Spleen (tissue), 11 donors: ENCODE measurements at regions not wholly inside any gene's neighbourhood (a gene's known extent, or its start where the extent isn't known, plus 50 kb on each side); places are given as distances from the start of the nearest gene placed in this dataset.

Experiments
- DNase-seq: peaks from one replicate; pipeline ENCODE4 v3.0.0-alpha.2; 2020
- H3K27ac ChIP-seq, 8 donors: fragments of 200-600 bp; sonication (generic) in 7 of 8; 1 replicate in 4 of 8; 2 replicates in 4 of 8; pipeline versions ENCODE4 v1.5.0 to v1.8.0; 2016 to 2021; ENCODE audit warnings: inconsistent platforms in 4 of 8, mild to moderate bottlenecking in 4 of 8, moderate library complexity in 1 of 8
- H3K27me3 ChIP-seq, 7 donors: fragments of 200-600 bp; sonication (generic) in 6 of 7; replicated peaks in 1 of 7; 1 replicate in 4 of 7; 2 replicates in 3 of 7; pipeline versions ENCODE4 v1.5.0 to v1.8.0; 2016 to 2021; ENCODE audit warnings: inconsistent platforms in 3 of 7, mild to moderate bottlenecking in 1 of 7
- H3K36me3 ChIP-seq, 6 donors: fragments of 200-600 bp; sonication (generic) in 5 of 6; 1 replicate in 4 of 6; 2 replicates in 2 of 6; pipeline versions ENCODE4 v1.5.0 to v1.8.0; 2016 to 2021; ENCODE audit warnings: inconsistent platforms in 2 of 6
- H3K4me1 ChIP-seq, 6 donors: fragments of 200-600 bp; sonication (generic) in 5 of 6; 1 replicate in 3 of 6; 2 replicates in 3 of 6; pipeline versions ENCODE4 v1.5.0 to v1.8.0; 2016 to 2021; ENCODE audit warnings: inconsistent platforms in 3 of 6
- H3K4me3 ChIP-seq, 8 donors: fragments of 200-600 bp; sonication (generic) in 7 of 8; 1 replicate in 4 of 8; 2 replicates in 4 of 8; pipeline versions ENCODE4 v1.5.0 to v1.8.0; 2016 to 2021; ENCODE audit warnings: inconsistent platforms in 4 of 8, mild to moderate bottlenecking in 4 of 8, moderate library complexity in 2 of 8
- H3K9me3 ChIP-seq, 8 donors: fragments of 200-600 bp; sonication (generic) in 7 of 8; 1 replicate in 4 of 8; 2 replicates in 4 of 8; pipeline versions ENCODE4 v1.5.0 to v1.8.0; 2016 to 2021; ENCODE audit warnings: inconsistent platforms in 4 of 8
- CTCF ChIP-seq, 11 experiments: fragments of 200-600 bp in 7 of 11; fragments of 450-650 bp in 4 of 11; sonication (generic) in 4 of 11; IDR thresholded peaks in 8 of 11; conservative IDR thresholded peaks in 3 of 11; 1 replicate in 7 of 11; 2 replicates in 4 of 11; pipeline versions ENCODE4 v1.4.0 to v1.8.0; 2016 to 2021; ENCODE audit warnings: antibody characterized with exemption in 11 of 11, inconsistent platforms in 4 of 11, mild to moderate bottlenecking in 1 of 11
- POLR2A ChIP-seq, 3 donors: fragments of 450-650 bp; IDR thresholded peaks; one replicate each; pipeline ENCODE4 v1.5.1; 2017; ENCODE audit warnings: antibody characterized with exemption in 3 of 3, mild to moderate bottlenecking in 1 of 3
- POLR2AphosphoS5 ChIP-seq, 3 donors: sonication (generic); formaldehyde crosslinking; IDR thresholded peaks; one replicate each; pipeline ENCODE4 v1.5.1; 2017; ENCODE audit warnings: antibody characterized with exemption in 3 of 3
- WGBS, 5 donors: extraction: QIAGEN DNeasy Blood & Tissue Kit in 3 of 5; methylation state at CpG; one replicate each; pipeline versions ENCODE4 v1.1.5 to v1.1.7; 2013 to 2018; 5-methylcytosine and 5-hydroxymethylcytosine counted together
- intact Hi-C: fragments of 100-400 bp; cut with DNase I; formaldehyde crosslinking; loops from one replicate; pipeline ENCODE4 v1.15.0; 2023; ENCODE audit warnings: low total_unique reads
- donor health status: healthy with polysubstance abuse.
- donor health status: DM: no; HTN: no; CAD: no; lungs with moderate emphysema.
- donor health status: DM: no; HTN: no; CAD: no.
- donor health status: Bipolar disorder and iron deficiency.
- donor health status: healthy.
- donor health status: DM: no; HTN: no; CAD: no.
- donor health status: DM: yes; HTN: yes; CAD: no.

GRCh38 chrX:136954930-136955329 is 74.4 kb upstream of the RBMX start:
- H3K27me3 ChIP-seq: no peaks in the 10 kb centered on the region
- intact Hi-C loops: no loop called here
- 7 to 14% (median 7%) methylated on average over 4 of the region's 4 CpGs for WGBS, 5 donors
- no peaks in the 10 kb centered on the region for H3K36me3 ChIP-seq
- peaks cover 0 to 6% (median 0%) of the 10 kb centered on the region in 6 donors for H3K4me1 ChIP-seq
- no peak for DNase-seq
- TF ChIP-seq CTCF (IDR thresholded peaks at IDR 0.05 in 8 of 11, conservative IDR thresholded peaks at IDR 0.05 in 3 of 11) (peak in 6 of 11 experiments; percentile 11 to 36 (median 28)), POLR2AphosphoS5 (IDR thresholded peaks at IDR 0.05) (no peak), POLR2A (IDR thresholded peaks at IDR 0.05) (no peak)
- H3K9me3 ChIP-seq: no peaks in the 10 kb centered on the region
- no peak overlapping the region for H3K4me3 ChIP-seq
- no peak overlapping the region for H3K27ac ChIP-seq

- no peak for DNase-seq
- Histone ChIP-seq H3K27me3 (no peaks in the 10 kb centered on the region), H3K4me1 (peaks cover 0 to 6% (median 0%) of the 10 kb centered on the region in 6 donors), H3K4me3 (no peak overlapping the region), H3K9me3 (no peaks in the 10 kb centered on the region), H3K36me3 (no peaks in the 10 kb centered on the region), H3K27ac (no peak overlapping the region)
- whole genome bisulfite sequencing, 5 donors: 59 to 69% (median 66%) methylated on average over 25 to 26 of the region's 26 CpGs
- intact Hi-C loops: no loop called here
- no peak for TF ChIP-seq POLR2A (IDR thresholded peaks at IDR 0.05)
- peak in 8 of 11 experiments; percentile 28 to 64 (median 54) for TF ChIP-seq CTCF (IDR thresholded peaks at IDR 0.05 in 8 of 11, conservative IDR thresholded peaks at IDR 0.05 in 3 of 11)
- no peak for TF ChIP-seq POLR2AphosphoS5 (IDR thresholded peaks at IDR 0.05)
These were observed 73.6 kb upstream of the RBMX start for GRCh38 chrX:136953867-136954787.

GRCh38 chrX:136950211-136950610 is 69.7 kb upstream of the RBMX start:
- H3K36me3 ChIP-seq: no peaks in the 10 kb centered on the region
- H3K27me3 ChIP-seq: no peaks in the 10 kb centered on the region
- H3K27ac ChIP-seq: no peak overlapping the region
- no peak overlapping the region for H3K4me3 ChIP-seq
- no peak for TF ChIP-seq CTCF (IDR thresholded peaks at IDR 0.05 in 8 of 11, conservative IDR thresholded peaks at IDR 0.05 in 3 of 11)
- TF ChIP-seq POLR2A (IDR thresholded peaks at IDR 0.05): no peak
- TF ChIP-seq POLR2AphosphoS5 (IDR thresholded peaks at IDR 0.05): no peak
- peaks cover 0 to 6% (median 0%) of the 10 kb centered on the region in 6 donors for H3K4me1 ChIP-seq
- no peak for DNase-seq
- intact Hi-C loops: no loop called here
- WGBS, 5 donors: 64 to 94% (median 89%) methylated on average over 4 of the region's 4 CpGs
- H3K9me3 ChIP-seq: no peaks in the 10 kb centered on the region
